CD4-positive, alpha-beta T cell (primary cell): ENCODE measurements at regions not wholly inside any gene's neighbourhood (a gene's known extent, or its start where the extent isn't known, plus 50 kb on each side); places are given as distances from the start of the nearest gene placed in this dataset.

ENCODE experiments used
- ATAC-seq: fragments of 200-7000 bp; cut with Tn5 transposase; one replicate; pipeline ENCODE4 v1.10.0; 2022; ENCODE audit warnings: mild to moderate bottlenecking; ENCODE audit not compliant: poor library complexity
- CTCF ChIA-PET: fragments of 350-600 bp; sonication (Branson Sonifier 250); formaldehyde crosslinking; loops from one replicate; lab custom pipeline; 2021; ENCODE audit warnings: antibody characterized with exemption, inconsistent platforms; lab: Charles Lee
- POLR2A ChIA-PET: fragments of 350-600 bp; sonication (Branson Sonifier 250); formaldehyde crosslinking; loops from one replicate; lab custom pipeline; 2021; ENCODE audit warnings: antibody characterized with exemption, inconsistent platforms; lab: Charles Lee
- DNase-seq, 14 experiments: peaks; one replicate each; pipeline ENCODE4 v3.0.0-alpha.2; 2013 to 2020; ENCODE audit warnings: mixed read lengths in 2 of 14
- H3K27ac ChIP-seq, 2 donors: one replicate each; pipeline versions ENCODE4 v1.5.1 to v1.7.0; 2013; ENCODE audit warnings: low read length in 2 of 2, low read depth in 1 of 2, mild to moderate bottlenecking in 1 of 2
- H3K27me3 ChIP-seq, 2 experiments: 1 replicate in 1 of 2; 2 replicates in 1 of 2; pipeline versions ENCODE4 v1.6.1 to v1.7.0; 2013; ENCODE audit warnings: low read length in 2 of 2, control low read depth in 1 of 2, mild to moderate bottlenecking in 1 of 2, moderate library complexity in 1 of 2; ENCODE audit not compliant: insufficient read depth in 2 of 2, control insufficient read depth in 1 of 2
- H3K36me3 ChIP-seq: one replicate; pipeline ENCODE4 v1.6.1; 2013; ENCODE audit warnings: low read length, control low read depth; ENCODE audit not compliant: insufficient read depth
- H3K4me1 ChIP-seq: one replicate; pipeline ENCODE4 v1.6.1; 2013; ENCODE audit warnings: low read length, control low read depth; ENCODE audit not compliant: insufficient read depth
- H3K4me3 ChIP-seq: one replicate; pipeline ENCODE4 v1.5.1; 2013; ENCODE audit warnings: mild to moderate bottlenecking, low read length, moderate library complexity
- H3K9me3 ChIP-seq, 2 experiments: 1 replicate in 1 of 2; 2 replicates in 1 of 2; pipeline versions ENCODE4 v1.6.1 to v1.7.0; 2013; ENCODE audit warnings: low read length in 2 of 2, mild to moderate bottlenecking in 2 of 2, control low read depth in 1 of 2, moderate library complexity in 1 of 2; ENCODE audit not compliant: control insufficient read depth in 1 of 2, insufficient read depth in 1 of 2
- H3K27ac Mint-ChIP-seq: one replicate; pipeline ENCODE4 v1.8.0; 2020; ENCODE audit warnings: mixed read lengths
- H3K27me3 Mint-ChIP-seq: one replicate; pipeline ENCODE4 v1.8.0; 2021; ENCODE audit warnings: mixed read lengths
- H3K36me3 Mint-ChIP-seq: one replicate; pipeline ENCODE4 v1.8.0; 2021; ENCODE audit warnings: low read depth, mixed read lengths
- H3K4me1 Mint-ChIP-seq: one replicate; pipeline ENCODE4 v1.8.0; 2021; ENCODE audit warnings: low read depth, mixed read lengths
- H3K4me3 Mint-ChIP-seq: one replicate; pipeline ENCODE4 v1.8.0; 2020; ENCODE audit warnings: mild to moderate bottlenecking, mixed read lengths
- H3K9me3 Mint-ChIP-seq: one replicate; pipeline ENCODE4 v1.8.0; 2020; ENCODE audit warnings: mixed read lengths
- CTCF ChIP-seq: fragments of 200-600 bp; IDR thresholded peaks from one replicate; pipeline ENCODE4 v1.8.0; 2022; ENCODE audit warnings: antibody characterized with exemption, mild to moderate bottlenecking
- intact Hi-C, 2 experiments: fragments of 100-400 bp; cut with DNase I in 1 of 2; cut with micrococcal nuclease in 1 of 2; formaldehyde crosslinking; loops; one replicate each; pipeline versions ENCODE4 v1.15.1 to v1.9.0; 2023 to 2025; cut with DNase I, micrococcal nuclease

DNA sequence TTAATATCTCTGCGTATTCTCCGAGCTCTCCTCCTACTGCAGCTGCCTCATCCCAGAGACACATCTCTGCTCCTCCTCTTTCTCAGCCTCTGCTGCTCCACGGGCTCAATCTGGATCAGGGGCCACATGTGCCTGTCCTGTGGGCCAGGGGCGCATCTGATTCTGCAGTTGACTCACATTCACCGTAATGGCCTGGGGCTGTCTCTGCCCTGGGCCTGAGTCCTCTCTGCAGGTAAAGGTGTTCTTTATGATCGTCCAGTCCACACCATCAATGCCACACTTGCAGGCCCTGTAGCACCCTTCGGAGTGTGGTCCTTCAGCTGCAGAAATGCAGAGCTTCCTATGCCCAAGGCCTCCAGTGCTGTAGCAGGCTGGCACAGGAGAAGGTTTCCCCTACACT, 154.5 kb downstream of the OAT start:
- Histone ChIP-seq H3K27me3 (no peaks in the 10 kb centered on the region), H3K36me3 (no peaks in the 10 kb centered on the region), H3K9me3 (peaks cover 0 to 6% of the 10 kb centered on the region in 2 experiments), H3K4me3 (no peak overlapping the region), H3K4me1 (no peaks in the 10 kb centered on the region), H3K27ac (no peak overlapping the region)
- Mint-ChIP-seq H3K9me3 (no peaks in the 10 kb centered on the region), H3K4me3 (no peak overlapping the region), H3K27me3 (no peaks in the 10 kb centered on the region), H3K4me1 (no peaks in the 10 kb centered on the region), H3K36me3 (no peaks in the 10 kb centered on the region), H3K27ac (no peak overlapping the region)
- ATAC-seq (no peak), DNase-seq (no peak)
- ChIA-PET CTCF (no interaction called here), POLR2A (no interaction called here)
- TF ChIP-seq CTCF = no peak
- intact Hi-C loops = no loop called here

DNA sequence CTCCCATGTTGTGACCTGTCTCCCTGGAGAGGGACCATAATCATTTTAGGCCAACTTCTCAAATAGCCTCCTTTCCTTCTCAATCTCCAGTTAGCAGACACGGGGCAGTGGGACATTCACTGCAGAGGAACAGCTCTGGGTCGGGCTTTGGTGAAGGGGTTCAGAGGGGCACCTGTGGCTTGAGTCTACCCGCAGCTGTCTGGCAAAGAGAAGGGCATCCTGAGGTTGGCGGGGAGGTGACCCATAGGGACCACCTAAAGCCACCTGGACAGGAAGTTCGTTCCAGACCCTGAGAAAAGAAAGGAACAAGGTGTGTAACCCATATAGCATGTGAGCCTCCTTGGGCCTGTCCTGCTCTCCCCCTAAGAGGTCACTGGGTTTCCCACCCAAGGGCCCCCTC, 155.0 kb downstream of the OAT start:
- POLR2A ChIA-PET = no interaction called here
- H3K9me3 ChIP-seq = peaks cover 0 to 10% of the 10 kb centered on the region in 2 experiments
- H3K36me3 ChIP-seq = no peaks in the 10 kb centered on the region
- Mint-ChIP-seq H3K9me3 (no peaks in the 10 kb centered on the region), H3K27me3 (no peaks in the 10 kb centered on the region), H3K4me3 (no peak overlapping the region), H3K4me1 (no peaks in the 10 kb centered on the region), H3K36me3 (no peaks in the 10 kb centered on the region), H3K27ac (no peak overlapping the region)
- no peak for TF ChIP-seq CTCF
- no peak overlapping the region for H3K27ac ChIP-seq
- intact Hi-C loops = no loop called here
- H3K4me1 ChIP-seq = no peaks in the 10 kb centered on the region
- no peak overlapping the region for H3K4me3 ChIP-seq
- DNase-seq = no peak
- no peak for ATAC-seq
- CTCF ChIA-PET = no interaction called here
- no peaks in the 10 kb centered on the region for H3K27me3 ChIP-seq

GRCh38 chr10:124262971-124263370, 155.8 kb downstream of the OAT start:
- Mint-ChIP-seq H3K4me1 (no peaks in the 10 kb centered on the region), H3K27ac (no peak overlapping the region), H3K27me3 (no peaks in the 10 kb centered on the region), H3K4me3 (no peak overlapping the region), H3K9me3 (no peaks in the 10 kb centered on the region), H3K36me3 (no peaks in the 10 kb centered on the region)
- H3K36me3 ChIP-seq = no peaks in the 10 kb centered on the region
- no peaks in the 10 kb centered on the region for H3K4me1 ChIP-seq
- no peaks in the 10 kb centered on the region for H3K27me3 ChIP-seq
- ChIA-PET POLR2A (no interaction called here), CTCF (no interaction called here)
- TF ChIP-seq CTCF = no peak
- no peak overlapping the region for H3K27ac ChIP-seq
- H3K4me3 ChIP-seq = no peak overlapping the region
- intact Hi-C loops = no loop called here
- DNase-seq = no peak
- ATAC-seq = no peak
- H3K9me3 ChIP-seq = peaks cover 0 to 10% of the 10 kb centered on the region in 2 experiments
